ENCODE measurements at regions not wholly inside any gene's neighbourhood (a gene's known extent, or its start where the extent isn't known, plus 50 kb on each side); places are given as distances from the start of the nearest gene placed in this dataset.

DNA sequence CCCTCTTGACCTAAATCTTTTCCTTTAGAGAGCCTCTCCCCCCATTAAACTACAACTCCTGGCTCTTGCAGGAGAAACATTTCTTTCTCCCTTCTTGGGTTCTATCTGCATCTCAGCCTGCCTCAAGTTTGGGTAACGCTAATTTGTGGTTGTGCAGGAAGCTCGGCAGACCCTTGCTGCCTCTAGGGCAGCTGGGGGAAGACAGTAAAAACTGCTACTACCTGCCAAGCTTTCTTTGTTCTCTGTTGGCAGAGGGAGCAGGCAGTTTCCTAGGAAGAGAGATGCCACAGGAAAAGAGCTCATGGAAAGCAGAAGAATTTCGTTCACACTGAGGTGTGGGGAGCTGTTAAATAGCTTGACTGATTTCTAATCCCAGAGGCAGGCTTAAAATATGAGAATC lies 555.6 kb upstream of the IGFBP7 start:
- ATAC-seq (replicated peaks): no peak
- H3K36me3 Mint-ChIP-seq (ENCODE audit: low read depth): no peaks in the 10 kb centered on the region
- no peak overlapping the region for H3K4me3 Mint-ChIP-seq
- H3K27ac Mint-ChIP-seq: no peak overlapping the region
- H3K4me1 Mint-ChIP-seq: no peaks in the 10 kb centered on the region
- peaks cover 4% of the 10 kb centered on the region for H3K9me3 Mint-ChIP-seq
- H3K27me3 Mint-ChIP-seq: no peaks in the 10 kb centered on the region

DNA sequence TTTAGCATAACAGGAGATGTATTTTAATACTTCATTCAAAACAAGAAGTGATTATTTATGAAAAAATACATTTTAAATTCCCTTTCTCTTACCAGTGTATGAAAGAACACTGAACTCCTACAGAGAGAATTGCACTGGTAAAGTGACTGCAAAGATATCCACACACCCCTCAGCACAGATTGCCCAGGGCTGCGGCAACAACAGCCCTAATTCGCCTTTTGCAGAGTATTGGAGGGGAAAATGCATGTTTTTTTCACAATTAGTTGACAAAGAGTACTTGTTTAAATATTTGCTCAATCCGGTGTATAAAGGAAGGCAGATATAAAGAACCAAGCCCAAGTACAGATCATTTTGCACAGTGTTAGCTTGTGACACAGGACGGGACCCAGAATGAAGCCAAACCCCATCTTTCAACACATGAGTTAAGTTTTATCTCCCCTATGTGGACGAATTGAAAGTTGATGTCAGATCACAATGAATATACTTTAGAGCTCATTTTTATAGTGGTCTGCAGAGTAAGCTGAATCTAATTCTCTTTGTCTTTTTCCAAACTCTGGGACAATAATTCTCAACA lies 551.4 kb upstream of the IGFBP7 start:
- Mint-ChIP-seq H3K27me3 (no peaks in the 10 kb centered on the region), H3K9me3 (peaks cover 3% of the 10 kb centered on the region), H3K4me3 (no peak overlapping the region), H3K36me3 (ENCODE audit: low read depth) (no peaks in the 10 kb centered on the region), H3K4me1 (no peaks in the 10 kb centered on the region), H3K27ac (no peak overlapping the region)
- no peak for ATAC-seq (replicated peaks)

DNA sequence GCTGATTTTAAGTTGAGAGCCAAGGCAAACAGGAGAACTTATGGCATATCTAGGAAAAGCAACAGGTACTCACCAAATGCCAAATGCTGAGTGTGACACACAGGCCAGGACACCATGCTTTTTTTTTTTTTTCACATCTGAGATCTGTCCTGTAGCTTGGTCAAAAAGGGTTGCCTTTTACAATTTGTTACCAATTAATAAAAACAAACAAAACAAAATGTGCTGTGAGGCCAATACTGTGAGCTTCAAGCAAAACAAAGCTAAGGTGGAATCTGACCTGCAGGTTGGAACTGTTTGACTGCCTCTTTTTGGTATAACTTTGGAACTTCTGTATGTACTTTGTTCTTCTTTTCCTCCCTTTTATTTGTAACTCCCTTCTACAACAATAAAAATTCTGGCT lies 548.5 kb upstream of the IGFBP7 start:
- no peaks in the 10 kb centered on the region for H3K4me1 Mint-ChIP-seq
- H3K4me3 Mint-ChIP-seq: no peak overlapping the region
- ATAC-seq (replicated peaks): no peak
- no peak overlapping the region for H3K27ac Mint-ChIP-seq
- no peaks in the 10 kb centered on the region for H3K27me3 Mint-ChIP-seq
- H3K36me3 Mint-ChIP-seq (ENCODE audit: low read depth): no peaks in the 10 kb centered on the region
- H3K9me3 Mint-ChIP-seq: peaks cover 11% of the 10 kb centered on the region

DNA sequence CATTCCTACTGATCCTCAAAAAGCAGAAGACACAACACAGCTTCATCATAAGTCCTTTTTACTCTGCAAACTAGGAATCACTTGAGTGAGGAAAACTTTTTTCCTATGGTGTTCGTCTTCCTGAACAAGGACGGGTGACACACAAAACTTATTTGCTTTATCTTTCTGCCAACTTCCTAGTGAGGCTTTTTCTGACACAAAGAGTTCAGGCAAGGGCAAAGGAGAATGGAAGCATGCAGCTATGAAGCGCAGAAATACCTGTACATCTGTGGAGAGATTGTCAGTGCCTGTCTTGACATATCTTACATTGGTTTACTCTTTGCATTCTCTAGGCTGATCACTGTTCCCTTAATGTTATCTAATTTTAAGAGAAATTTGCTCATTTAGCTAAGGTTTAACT lies 548.0 kb upstream of the IGFBP7 start:
- H3K27ac Mint-ChIP-seq: no peak overlapping the region
- H3K27me3 Mint-ChIP-seq: no peaks in the 10 kb centered on the region
- no peak for ATAC-seq (replicated peaks)

DNA sequence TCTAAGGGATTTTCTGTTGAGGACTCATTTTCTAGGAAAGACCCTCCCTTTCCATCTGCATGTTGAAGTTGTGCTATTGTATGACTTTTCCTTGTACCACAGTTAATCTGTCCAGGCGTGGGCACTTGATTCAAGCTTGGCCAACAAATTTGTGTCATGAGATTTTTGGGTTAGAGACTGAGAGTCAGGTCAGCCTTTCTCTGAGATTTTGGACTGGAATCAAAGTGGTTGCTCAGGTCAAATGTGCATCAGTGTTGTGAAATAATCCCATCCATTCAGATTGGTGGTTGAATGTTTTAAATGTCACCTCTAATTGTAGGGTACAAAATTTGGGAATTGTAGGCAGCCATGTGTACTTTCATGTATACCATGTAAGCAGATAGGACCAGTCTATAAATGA lies 545.2 kb upstream of the IGFBP7 start:
- Mint-ChIP-seq H3K36me3 (ENCODE audit: low read depth) (no peaks in the 10 kb centered on the region), H3K4me3 (no peak overlapping the region), H3K4me1 (no peaks in the 10 kb centered on the region), H3K27ac (no peak overlapping the region), H3K27me3 (no peaks in the 10 kb centered on the region), H3K9me3 (peaks cover 8% of the 10 kb centered on the region)
- no peak for ATAC-seq (replicated peaks)

More for the DNA sequence above, 548.0 kb upstream of the IGFBP7 start:
- Mint-ChIP-seq H3K4me3 (no peak overlapping the region), H3K9me3 (peaks cover 11% of the 10 kb centered on the region), H3K4me1 (no peaks in the 10 kb centered on the region), H3K36me3 (ENCODE audit: low read depth) (no peaks in the 10 kb centered on the region)

DNA sequence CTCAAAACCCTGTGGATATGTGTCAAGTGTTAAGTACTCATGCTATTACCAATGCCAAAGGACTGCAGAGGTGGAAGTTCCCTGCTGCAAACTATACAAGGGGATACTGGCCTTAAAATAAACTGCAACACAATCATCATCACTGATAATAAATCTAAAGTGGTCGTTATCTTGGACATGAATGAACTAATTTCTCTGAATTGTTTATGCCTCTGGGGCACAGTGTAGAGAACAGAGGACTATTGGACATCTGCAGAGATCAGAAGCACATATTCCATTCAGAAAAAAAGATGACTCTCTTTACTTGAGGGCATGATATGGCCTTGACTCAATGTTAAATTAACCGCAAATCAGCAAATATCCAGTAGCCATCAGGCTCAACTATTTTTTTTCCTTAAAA lies 542.6 kb upstream of the IGFBP7 start:
- no peak for ATAC-seq (replicated peaks)
- H3K9me3 Mint-ChIP-seq: peaks cover 10% of the 10 kb centered on the region

DNA sequence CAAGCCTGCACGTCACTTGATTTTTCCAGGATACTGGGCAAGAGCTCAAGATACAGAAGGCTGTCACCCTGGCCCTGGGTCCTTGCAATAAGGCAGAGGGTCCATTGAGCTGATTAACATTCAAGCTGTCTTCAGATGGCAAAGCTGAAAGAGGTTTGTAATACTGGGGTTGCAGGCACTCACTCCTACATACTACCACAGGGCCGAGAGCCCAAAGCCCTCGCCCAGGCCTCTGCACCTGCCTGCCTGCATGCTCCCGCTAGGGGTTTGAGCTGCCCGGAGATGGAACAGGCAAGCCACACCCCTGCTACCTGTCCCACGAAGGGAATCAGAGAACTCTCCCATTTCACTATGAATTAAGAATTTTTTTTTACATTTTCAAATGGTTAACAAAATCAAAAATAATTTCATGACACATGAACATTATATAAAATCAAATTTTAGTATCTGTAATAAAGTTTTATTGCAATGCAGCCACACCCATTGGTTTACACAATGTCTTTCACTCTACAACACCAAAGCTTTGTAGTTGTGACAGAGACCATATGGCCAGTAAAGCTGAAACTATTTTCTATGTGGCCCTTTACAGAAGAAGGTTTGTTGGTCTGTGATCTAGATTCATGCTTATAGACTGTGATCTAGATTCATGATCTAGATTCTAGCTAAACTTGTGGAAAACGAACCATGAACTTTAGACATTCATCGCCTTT lies 530.4 kb upstream of the IGFBP7 start:
- Mint-ChIP-seq H3K4me1 (no peaks in the 10 kb centered on the region), H3K9me3 (no peaks in the 10 kb centered on the region), H3K27me3 (no peaks in the 10 kb centered on the region), H3K36me3 (ENCODE audit: low read depth) (no peaks in the 10 kb centered on the region), H3K4me3 (no peak overlapping the region), H3K27ac (no peak overlapping the region)
- no peak for ATAC-seq (replicated peaks)

More for the DNA sequence above, 542.6 kb upstream of the IGFBP7 start:
- no peak overlapping the region for H3K4me3 Mint-ChIP-seq
- no peaks in the 10 kb centered on the region for H3K27me3 Mint-ChIP-seq
- no peaks in the 10 kb centered on the region for H3K4me1 Mint-ChIP-seq
- H3K27ac Mint-ChIP-seq: no peak overlapping the region
- H3K36me3 Mint-ChIP-seq (ENCODE audit: low read depth): no peaks in the 10 kb centered on the region

DNA sequence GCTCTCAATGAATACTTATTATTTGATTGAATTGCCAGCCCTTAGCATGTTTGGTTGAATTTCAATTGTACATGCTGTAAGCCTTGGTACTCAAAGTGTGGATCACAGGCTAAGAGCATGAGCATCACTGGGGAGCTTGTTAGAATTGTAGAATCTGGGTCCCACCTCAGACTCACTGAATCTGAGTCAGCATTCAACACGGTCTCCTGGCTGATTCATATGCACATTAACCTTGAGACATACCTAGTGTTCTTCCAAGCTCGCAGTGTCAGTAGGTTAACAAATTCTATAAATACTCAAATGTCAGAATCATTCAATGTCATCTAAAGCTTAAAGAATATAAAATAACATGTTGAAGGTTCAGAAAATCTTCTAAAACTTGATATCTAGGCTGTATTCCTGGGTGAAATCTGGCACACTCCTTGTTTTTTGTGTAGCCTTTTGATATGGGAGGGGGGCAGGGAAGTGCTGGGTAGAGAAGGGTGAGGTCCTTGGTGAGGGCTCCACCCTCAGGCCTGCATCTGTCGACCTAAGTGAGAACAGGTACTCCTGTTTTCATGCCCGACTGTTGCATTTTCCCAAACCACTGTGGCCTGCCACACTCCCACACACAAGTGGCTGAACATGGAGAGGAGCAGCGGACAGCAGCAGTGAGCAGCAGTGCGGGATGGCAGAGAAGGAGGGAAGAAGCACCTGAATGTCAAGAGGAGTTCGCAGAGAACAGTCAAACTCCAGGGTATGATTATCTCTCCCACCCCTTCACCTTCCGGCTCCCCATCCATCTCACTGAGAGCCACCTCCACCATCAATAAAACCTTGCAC lies 529.6 kb upstream of the IGFBP7 start:
- Mint-ChIP-seq H3K27ac (no peak overlapping the region), H3K4me3 (no peak overlapping the region), H3K9me3 (no peaks in the 10 kb centered on the region), H3K27me3 (no peaks in the 10 kb centered on the region), H3K4me1 (no peaks in the 10 kb centered on the region), H3K36me3 (ENCODE audit: low read depth) (no peaks in the 10 kb centered on the region)
- no peak for ATAC-seq (replicated peaks)

DNA sequence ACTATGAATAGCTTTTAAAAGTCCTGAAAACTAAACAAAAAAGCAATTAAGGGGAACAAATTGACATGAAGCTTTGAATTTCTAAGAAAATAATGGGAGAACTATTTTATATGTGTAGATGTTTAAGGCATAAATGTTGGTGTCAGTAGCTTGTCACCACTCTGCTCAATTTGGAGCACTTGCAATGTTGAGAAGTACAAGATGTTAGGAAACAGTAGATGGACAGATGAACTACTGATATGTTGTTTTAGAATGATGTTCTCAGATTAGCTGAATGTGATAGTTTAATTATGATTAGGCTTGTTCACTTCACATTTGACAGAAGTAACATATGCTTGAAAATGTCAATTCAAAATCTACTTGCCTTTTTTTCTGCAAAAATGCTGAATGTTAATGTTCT lies 525.7 kb upstream of the IGFBP7 start:
- Mint-ChIP-seq H3K4me3 (no peak overlapping the region), H3K36me3 (ENCODE audit: low read depth) (no peaks in the 10 kb centered on the region), H3K4me1 (no peaks in the 10 kb centered on the region), H3K27me3 (no peaks in the 10 kb centered on the region), H3K27ac (no peak overlapping the region), H3K9me3 (no peaks in the 10 kb centered on the region)
- no peak for ATAC-seq (replicated peaks)

DNA sequence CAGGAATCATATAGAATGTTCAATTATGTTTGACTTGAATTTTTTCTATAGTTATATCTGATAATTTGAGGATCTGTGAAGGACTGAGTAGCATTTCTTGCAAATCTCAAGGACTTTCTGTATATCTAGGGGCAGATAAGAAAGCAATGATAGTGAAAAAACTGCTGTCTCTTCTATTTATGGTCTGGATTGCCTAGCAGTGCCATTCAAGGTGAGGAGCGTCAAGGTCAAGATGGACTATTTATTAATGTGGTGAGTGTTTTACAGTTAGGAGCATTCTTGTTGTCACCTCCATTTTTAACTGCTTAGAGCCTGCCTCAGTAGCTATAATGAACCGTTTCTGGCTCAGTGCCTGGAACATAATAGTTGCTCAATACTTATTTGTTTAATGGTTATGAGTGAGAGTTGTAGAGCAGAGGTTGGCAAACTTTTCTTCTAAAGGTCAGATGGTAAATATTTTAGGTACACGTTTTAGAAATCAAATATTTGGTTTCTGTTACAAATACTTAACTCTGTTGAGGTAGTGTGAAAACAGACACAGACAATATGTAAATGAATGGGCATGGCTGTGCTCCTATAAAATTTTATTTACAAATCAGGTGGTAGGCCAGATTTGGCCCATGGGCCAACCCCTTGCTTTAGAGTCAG lies 523.2 kb upstream of the IGFBP7 start:
- Mint-ChIP-seq H3K9me3 (no peaks in the 10 kb centered on the region), H3K27me3 (no peaks in the 10 kb centered on the region), H3K4me1 (no peaks in the 10 kb centered on the region), H3K27ac (no peak overlapping the region), H3K4me3 (no peak overlapping the region), H3K36me3 (ENCODE audit: low read depth) (no peaks in the 10 kb centered on the region)
- no peak for ATAC-seq (replicated peaks)

DNA sequence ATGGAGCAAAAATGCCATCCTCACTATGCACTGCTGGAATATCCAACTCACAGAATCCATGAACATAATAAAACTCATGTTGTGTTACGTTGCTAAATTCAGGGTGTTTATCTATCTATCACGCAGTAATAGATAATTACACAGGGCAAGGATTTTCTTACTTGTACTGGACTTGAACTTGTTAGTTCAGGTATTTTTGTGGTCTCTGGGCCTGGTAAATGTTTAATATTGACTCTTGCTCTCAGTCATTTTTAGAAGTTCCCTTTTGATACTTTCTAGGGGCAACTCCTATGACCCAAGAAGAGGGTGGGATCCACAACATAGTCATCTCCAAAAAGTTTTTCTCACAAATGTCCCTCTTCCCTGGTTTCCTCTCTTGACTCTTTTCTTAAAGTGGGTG lies 522.4 kb upstream of the IGFBP7 start:
- ATAC-seq (replicated peaks): no peak
- Mint-ChIP-seq H3K9me3 (no peaks in the 10 kb centered on the region), H3K4me1 (no peaks in the 10 kb centered on the region), H3K4me3 (no peak overlapping the region), H3K27ac (no peak overlapping the region), H3K36me3 (ENCODE audit: low read depth) (no peaks in the 10 kb centered on the region), H3K27me3 (no peaks in the 10 kb centered on the region)

DNA sequence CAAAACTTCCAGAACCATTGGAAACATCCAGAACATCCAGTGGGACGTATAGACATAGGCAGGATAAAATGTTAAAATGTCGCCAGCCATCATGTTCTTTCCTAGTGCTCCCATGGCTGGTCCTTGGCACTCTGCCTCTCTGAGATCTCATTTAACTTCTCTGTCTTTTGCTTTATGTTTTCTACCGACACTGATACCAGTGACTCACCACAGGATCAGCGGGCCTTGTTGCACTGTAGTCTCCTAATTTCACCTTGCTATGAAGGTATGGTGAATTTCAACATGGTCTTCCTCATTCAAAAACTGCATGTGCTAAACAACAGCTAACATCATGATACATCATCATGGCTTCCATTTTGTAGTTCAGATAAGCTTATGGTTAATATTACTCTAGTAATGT lies 521.0 kb upstream of the IGFBP7 start:
- Mint-ChIP-seq H3K9me3 (no peaks in the 10 kb centered on the region), H3K4me3 (no peak overlapping the region), H3K27me3 (no peaks in the 10 kb centered on the region), H3K4me1 (no peaks in the 10 kb centered on the region), H3K27ac (no peak overlapping the region), H3K36me3 (ENCODE audit: low read depth) (no peaks in the 10 kb centered on the region)
- ATAC-seq (replicated peaks): no peak

DNA sequence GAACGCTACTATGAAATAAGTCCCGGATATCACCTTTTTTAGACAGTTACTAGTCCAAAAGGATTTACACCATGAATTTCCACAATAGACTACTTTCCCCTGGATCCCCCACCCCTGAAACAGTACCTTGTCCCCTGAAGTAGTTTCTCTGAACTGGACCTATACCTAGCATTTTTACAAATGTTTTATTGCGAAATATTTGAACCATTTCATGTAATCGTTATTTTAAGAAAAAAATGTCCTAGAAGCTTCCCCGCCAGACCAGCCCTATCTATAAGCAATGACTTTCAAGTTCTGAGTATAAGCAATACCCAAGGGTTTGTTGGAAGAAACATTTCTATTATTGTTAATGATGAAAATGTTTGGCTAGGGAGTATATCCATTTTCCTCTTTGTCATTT lies 517.8 kb upstream of the IGFBP7 start:
- Mint-ChIP-seq H3K9me3 (peaks cover 8% of the 10 kb centered on the region), H3K36me3 (ENCODE audit: low read depth) (no peaks in the 10 kb centered on the region), H3K27ac (no peak overlapping the region), H3K4me3 (no peak overlapping the region), H3K27me3 (no peaks in the 10 kb centered on the region), H3K4me1 (no peaks in the 10 kb centered on the region)
- no peak for ATAC-seq (replicated peaks)

DNA sequence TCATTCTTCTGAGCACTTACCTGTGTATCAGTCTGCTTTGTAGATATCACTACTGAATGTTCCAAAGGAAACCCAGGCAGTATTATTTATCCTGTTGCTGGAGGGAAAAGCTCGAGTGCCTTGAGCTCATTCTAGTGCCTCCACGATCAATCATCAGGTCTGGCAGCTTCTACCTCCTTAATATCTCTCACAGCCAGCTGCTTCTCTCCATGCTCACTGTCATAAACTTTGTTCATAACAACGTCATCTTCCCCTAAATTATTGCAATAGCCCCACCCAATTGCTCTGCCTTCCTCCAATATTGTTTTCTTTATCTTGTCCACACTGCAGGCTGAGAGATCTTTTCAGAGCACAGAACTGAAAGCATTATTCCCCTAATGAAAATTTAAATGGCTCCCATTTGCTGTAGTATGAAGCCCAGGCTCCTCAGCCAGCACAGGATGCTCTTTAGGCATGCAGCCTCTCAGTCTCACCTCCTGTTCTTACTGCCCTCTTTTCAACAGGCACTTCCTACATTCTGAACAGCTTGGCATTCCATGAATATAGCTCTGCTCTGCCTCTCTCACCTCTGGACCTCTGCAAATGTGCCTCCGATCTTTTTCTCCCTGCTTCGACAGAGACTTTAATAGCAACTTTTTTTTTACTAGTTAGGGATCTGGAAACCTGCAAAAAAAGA lies 504.2 kb upstream of the IGFBP7 start:
- H3K4me1 Mint-ChIP-seq: no peaks in the 10 kb centered on the region
- H3K36me3 Mint-ChIP-seq (ENCODE audit: low read depth): no peaks in the 10 kb centered on the region
- H3K4me3 Mint-ChIP-seq: no peak overlapping the region
- H3K9me3 Mint-ChIP-seq: peaks cover 7% of the 10 kb centered on the region
- no peaks in the 10 kb centered on the region for H3K27me3 Mint-ChIP-seq
- H3K27ac Mint-ChIP-seq: no peak overlapping the region
- ATAC-seq (replicated peaks): no peak

Measured in activated T-helper 17 cell treated with anti-CD3 and anti-CD28 coated beads, Interleukin-2, amount 50 U/mL, for 72 hours (primary cell).